ENCODE measurements at regions not wholly inside any gene's neighbourhood (a gene's known extent, or its start where the extent isn't known, plus 50 kb on each side); places are given as distances from the start of the nearest gene placed in this dataset.

DNA sequence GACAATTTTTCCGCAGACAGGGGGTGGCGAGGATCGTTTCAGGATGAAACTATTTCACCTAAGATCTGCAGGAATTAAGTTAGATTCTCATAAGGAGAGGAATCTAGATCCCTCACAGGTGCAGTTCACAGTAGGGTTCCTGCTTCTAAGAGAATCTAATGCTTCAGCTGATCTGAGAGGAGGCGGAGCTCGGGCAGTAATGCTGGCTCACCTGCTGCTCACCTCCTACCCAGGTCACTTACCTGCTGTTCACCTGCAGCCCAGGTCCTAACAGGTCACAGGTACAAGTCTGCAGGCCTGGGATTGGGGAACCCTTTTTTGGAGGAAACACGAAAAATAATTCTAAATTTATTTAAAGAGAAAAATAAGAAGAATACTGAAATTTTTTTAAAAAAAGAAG lies 406.8 kb downstream of the MCTP2 start:
- TF ChIP-seq, protein P1, sequence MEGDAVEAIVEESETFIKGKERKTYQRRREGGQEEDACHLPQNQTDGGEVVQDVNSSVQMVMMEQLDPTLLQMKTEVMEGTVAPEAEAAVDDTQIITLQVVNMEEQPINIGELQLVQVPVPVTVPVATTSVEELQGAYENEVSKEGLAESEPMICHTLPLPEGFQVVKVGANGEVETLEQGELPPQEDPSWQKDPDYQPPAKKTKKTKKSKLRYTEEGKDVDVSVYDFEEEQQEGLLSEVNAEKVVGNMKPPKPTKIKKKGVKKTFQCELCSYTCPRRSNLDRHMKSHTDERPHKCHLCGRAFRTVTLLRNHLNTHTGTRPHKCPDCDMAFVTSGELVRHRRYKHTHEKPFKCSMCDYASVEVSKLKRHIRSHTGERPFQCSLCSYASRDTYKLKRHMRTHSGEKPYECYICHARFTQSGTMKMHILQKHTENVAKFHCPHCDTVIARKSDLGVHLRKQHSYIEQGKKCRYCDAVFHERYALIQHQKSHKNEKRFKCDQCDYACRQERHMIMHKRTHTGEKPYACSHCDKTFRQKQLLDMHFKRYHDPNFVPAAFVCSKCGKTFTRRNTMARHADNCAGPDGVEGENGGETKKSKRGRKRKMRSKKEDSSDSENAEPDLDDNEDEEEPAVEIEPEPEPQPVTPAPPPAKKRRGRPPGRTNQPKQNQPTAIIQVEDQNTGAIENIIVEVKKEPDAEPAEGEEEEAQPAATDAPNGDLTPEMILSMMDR (IDR thresholded peaks at IDR 0.05), result no peak
- TF ChIP-seq EP300 (IDR thresholded peaks at IDR 0.05) (no peak), POLR2AphosphoS5 (IDR thresholded peaks at IDR 0.05) (no peak), POLR2A (IDR thresholded peaks at IDR 0.05) (no peak)
